Testis (tissue), 2 donors: ENCODE measurements at regions not wholly inside any gene's neighbourhood (a gene's known extent, or its start where the extent isn't known, plus 50 kb on each side); places are given as distances from the start of the nearest gene placed in this dataset.

Source experiments
- DNase-seq: peaks from one replicate; pipeline ENCODE4 v3.0.0-alpha.2; 2019
- H3K27ac ChIP-seq, 2 donors: fragments of 200-600 bp; sonication (generic); one replicate each; pipeline ENCODE4 v1.5.1; 2019
- H3K27me3 ChIP-seq: fragments of 200-600 bp; sonication (generic); one replicate; pipeline ENCODE4 v1.5.1; 2019
- H3K36me3 ChIP-seq: fragments of 200-600 bp; sonication (generic); one replicate; pipeline ENCODE4 v1.5.1; 2017; ENCODE audit warnings: low read depth; ENCODE audit errors: missing control alignments
- H3K4me1 ChIP-seq: fragments of 200-600 bp; sonication (generic); one replicate; pipeline ENCODE4 v1.5.1; 2019
- H3K4me3 ChIP-seq, 2 donors: fragments of 200-600 bp; sonication (generic); one replicate each; pipeline ENCODE4 v1.5.1; 2017 to 2019
- H3K9me3 ChIP-seq: fragments of 200-600 bp; sonication (generic); one replicate; pipeline ENCODE4 v1.5.1; 2017
- CTCF ChIP-seq, 3 experiments: fragments of 450-650 bp in 2 of 3; fragments of 200-600 bp in 1 of 3; sonication (generic) in 1 of 3; IDR thresholded peaks; one replicate each; pipeline ENCODE4 v1.5.1; 2016 to 2019; ENCODE audit warnings: antibody characterized with exemption in 3 of 3, mild to moderate bottlenecking in 2 of 3, moderate library complexity in 1 of 3
- POLR2A ChIP-seq: fragments of 450-650 bp; IDR thresholded peaks from one replicate; pipeline ENCODE4 v1.6.1; 2017; ENCODE audit warnings: antibody characterized with exemption, mild to moderate bottlenecking, moderate library complexity
- WGBS, 2 donors: methylation state at CpG; one replicate each; pipeline ENCODE4 v1.1.5; 2018; 5-methylcytosine and 5-hydroxymethylcytosine counted together
- intact Hi-C: fragments of 100-400 bp; cut with DNase I; formaldehyde crosslinking; loops from one replicate; pipeline ENCODE4 v1.15.1; 2023; ENCODE audit warnings: low total_unique reads

GRCh38 chr3:75136100-75136897, 521.8 kb upstream of the CNTN3 start:
- H3K27ac ChIP-seq = no peak overlapping the region
- TF ChIP-seq CTCF (IDR thresholded peaks at IDR 0.05) (no peak), POLR2A (no peak)
- H3K4me3 ChIP-seq = no peak overlapping the region
- intact Hi-C loops = no loop called here
- 90 to 93% methylated on average over 14 of the region's 14 CpGs for WGBS, 2 donors
- no peaks in the 10 kb centered on the region for H3K36me3 ChIP-seq
- no peaks in the 10 kb centered on the region for H3K9me3 ChIP-seq
- no peaks in the 10 kb centered on the region for H3K27me3 ChIP-seq
- H3K4me1 ChIP-seq = no peaks in the 10 kb centered on the region
- no peak for DNase-seq

GRCh38 chr3:75138345-75138744, 523.9 kb upstream of the CNTN3 start:
- Histone ChIP-seq H3K9me3 (no peaks in the 10 kb centered on the region), H3K4me1 (no peaks in the 10 kb centered on the region), H3K27me3 (no peaks in the 10 kb centered on the region), H3K36me3 (no peaks in the 10 kb centered on the region), H3K4me3 (no peak overlapping the region), H3K27ac (no peak overlapping the region)
- 93 to 95% methylated on average over 7 of the region's 7 CpGs for WGBS, 2 donors
- DNase-seq = no peak
- TF ChIP-seq POLR2A (no peak), CTCF (IDR thresholded peaks at IDR 0.05) (no peak)
- intact Hi-C loops = no loop called here

- intact Hi-C loops = no loop called here
- no peak for TF ChIP-seq CTCF (IDR thresholded peaks at IDR 0.05)
- TF ChIP-seq POLR2A = no peak
- WGBS, 2 donors = 93 to 98% methylated on average over 5 to 8 of the region's 8 CpGs
- no peak overlapping the region for H3K27ac ChIP-seq
- no peaks in the 10 kb centered on the region for H3K27me3 ChIP-seq
- no peak for DNase-seq
- no peak overlapping the region for H3K4me3 ChIP-seq
- no peaks in the 10 kb centered on the region for H3K9me3 ChIP-seq
- no peaks in the 10 kb centered on the region for H3K36me3 ChIP-seq
- H3K4me1 ChIP-seq = no peaks in the 10 kb centered on the region
These were observed 523.1 kb upstream of the FRG2C start for GRCh38 chr3:75140904-75141615.

GRCh38 chr3:75144406-75144805, 519.7 kb upstream of the FRG2C start:
- no peaks in the 10 kb centered on the region for H3K36me3 ChIP-seq
- intact Hi-C loops = no loop called here
- H3K9me3 ChIP-seq = no peaks in the 10 kb centered on the region
- TF ChIP-seq CTCF (IDR thresholded peaks at IDR 0.05) = no peak
- no peak for TF ChIP-seq POLR2A
- no peaks in the 10 kb centered on the region for H3K4me1 ChIP-seq
- WGBS, 2 donors = 91 to 100% methylated on average over 3 of the region's 3 CpGs
- H3K4me3 ChIP-seq = no peak overlapping the region
- DNase-seq = no peak
- H3K27me3 ChIP-seq = no peaks in the 10 kb centered on the region
- H3K27ac ChIP-seq = no peak overlapping the region
